ENCODE measurements at regions not wholly inside any gene's neighbourhood (a gene's known extent, or its start where the extent isn't known, plus 50 kb on each side); places are given as distances from the start of the nearest gene placed in this dataset.

- TF ChIP-seq ZNF544 (tag by site-specific recombination; IDR thresholded peaks at IDR 0.05), result no peak
- TF ChIP-seq, protein P1, sequence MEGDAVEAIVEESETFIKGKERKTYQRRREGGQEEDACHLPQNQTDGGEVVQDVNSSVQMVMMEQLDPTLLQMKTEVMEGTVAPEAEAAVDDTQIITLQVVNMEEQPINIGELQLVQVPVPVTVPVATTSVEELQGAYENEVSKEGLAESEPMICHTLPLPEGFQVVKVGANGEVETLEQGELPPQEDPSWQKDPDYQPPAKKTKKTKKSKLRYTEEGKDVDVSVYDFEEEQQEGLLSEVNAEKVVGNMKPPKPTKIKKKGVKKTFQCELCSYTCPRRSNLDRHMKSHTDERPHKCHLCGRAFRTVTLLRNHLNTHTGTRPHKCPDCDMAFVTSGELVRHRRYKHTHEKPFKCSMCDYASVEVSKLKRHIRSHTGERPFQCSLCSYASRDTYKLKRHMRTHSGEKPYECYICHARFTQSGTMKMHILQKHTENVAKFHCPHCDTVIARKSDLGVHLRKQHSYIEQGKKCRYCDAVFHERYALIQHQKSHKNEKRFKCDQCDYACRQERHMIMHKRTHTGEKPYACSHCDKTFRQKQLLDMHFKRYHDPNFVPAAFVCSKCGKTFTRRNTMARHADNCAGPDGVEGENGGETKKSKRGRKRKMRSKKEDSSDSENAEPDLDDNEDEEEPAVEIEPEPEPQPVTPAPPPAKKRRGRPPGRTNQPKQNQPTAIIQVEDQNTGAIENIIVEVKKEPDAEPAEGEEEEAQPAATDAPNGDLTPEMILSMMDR (tag by site-specific recombination; IDR thresholded peaks at IDR 0.05), result no peak
- no peak for TF ChIP-seq ZNF701 (tag by site-specific recombination; IDR thresholded peaks at IDR 0.05)
Observed at GRCh38 chr4:147370473-147370872, 110.4 kb upstream of the EDNRA start.

Measured in HEK293 (cell line).